HG03064 (cell line): ENCODE measurements at regions not wholly inside any gene's neighbourhood (a gene's known extent, or its start where the extent isn't known, plus 50 kb on each side); places are given as distances from the start of the nearest gene placed in this dataset.
"Not testable (repeated sequence)": the region's sequence is repeated elsewhere in the genome, so short reads cannot be mapped to it uniquely, and the experiment has no call there.

Experiments used
- ATAC-seq: cut with Tn5 transposase; IDR thresholded peaks from one replicate; pipeline ENCODE4 v1.9.1; 2021; ENCODE audit warnings: low read depth; ENCODE audit not compliant: unreplicated experiment

DNA sequence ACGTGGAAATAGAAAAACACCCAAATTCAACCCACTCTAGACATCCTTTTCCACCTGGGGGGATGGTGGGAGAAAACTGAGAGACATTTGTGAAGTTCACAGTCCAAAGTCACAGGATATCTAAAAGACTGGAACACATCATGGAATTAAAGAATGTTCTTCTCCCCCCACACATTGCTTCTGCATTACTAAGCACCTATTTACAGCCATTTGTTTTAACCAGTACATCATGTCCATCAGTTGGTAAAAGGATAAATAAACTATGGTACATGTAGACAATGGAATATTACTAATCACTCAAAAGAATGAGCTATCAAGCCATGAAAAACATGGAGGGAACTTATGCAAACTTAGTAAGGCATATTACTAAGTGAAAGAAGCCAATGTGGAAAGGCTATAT lies 185.5 kb upstream of the ANXA10 start:
- no peak for ATAC-seq

DNA sequence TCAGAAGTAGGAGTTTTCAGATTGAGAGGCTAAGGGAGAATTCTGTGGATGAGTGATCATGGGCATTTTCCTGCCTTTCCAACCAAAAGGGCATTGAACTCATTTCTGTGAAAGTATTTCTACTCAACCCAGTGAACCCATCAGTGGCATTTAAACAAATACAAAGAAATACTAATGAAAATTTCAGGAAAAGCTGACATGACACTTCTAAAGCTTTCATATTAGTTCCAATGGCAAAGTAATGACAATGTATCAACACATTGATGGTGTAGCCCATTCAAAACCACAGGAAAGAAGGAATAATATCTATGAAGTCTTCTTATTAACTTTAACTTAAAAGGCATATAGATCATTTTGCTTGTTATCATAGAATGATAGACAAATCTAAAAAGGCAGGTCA lies 183.5 kb upstream of the ANXA10 start:
- ATAC-seq, result no peak

- not testable (repeated sequence) for ATAC-seq
These were observed 179.8 kb upstream of the ANXA10 start for GRCh38 chr4:167912535-167912934.

DNA sequence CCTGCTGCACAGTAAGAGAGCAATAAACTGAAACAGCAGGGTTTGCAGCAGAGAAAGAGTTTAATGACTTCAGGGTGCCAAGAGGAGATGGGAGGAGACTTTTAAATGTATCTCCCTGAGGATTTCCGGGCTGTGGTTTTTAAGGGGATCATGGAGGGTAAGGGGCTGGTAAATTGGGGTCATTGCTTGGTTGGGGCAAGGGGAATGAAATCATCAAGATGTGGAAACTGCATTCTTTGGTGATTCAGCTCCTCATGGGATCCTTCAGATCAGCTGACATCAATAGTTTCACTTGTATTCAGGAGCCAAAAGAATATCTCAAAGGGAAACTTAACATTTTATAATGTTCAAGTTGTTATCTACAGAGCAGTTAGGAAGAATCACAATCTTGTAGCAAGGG lies 174.3 kb upstream of the ANXA10 start:
- no peak for ATAC-seq

GRCh38 chr4:167930166-167930565 lies 162.2 kb upstream of the ANXA10 start:
- ATAC-seq, result no peak

DNA sequence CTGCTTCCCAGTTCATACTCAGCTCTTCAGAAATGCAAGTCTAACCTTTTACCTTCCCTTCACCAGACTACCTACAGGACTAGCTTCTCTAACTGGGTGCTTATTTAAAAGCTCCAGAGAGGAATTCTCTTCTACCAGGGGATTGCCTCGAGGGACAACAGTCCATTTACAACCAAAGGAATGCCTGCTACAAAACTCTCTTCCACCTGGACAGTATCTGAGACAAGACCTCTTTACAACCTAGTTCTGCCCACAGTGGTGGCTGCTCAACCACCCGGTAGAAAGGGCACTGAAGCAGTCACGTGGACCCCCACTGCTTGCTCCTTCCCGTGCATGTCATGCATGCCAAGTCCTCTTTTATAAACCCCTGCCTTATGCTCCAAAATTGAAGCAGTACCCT lies 158.1 kb upstream of the ANXA10 start:
- no peak for ATAC-seq

DNA sequence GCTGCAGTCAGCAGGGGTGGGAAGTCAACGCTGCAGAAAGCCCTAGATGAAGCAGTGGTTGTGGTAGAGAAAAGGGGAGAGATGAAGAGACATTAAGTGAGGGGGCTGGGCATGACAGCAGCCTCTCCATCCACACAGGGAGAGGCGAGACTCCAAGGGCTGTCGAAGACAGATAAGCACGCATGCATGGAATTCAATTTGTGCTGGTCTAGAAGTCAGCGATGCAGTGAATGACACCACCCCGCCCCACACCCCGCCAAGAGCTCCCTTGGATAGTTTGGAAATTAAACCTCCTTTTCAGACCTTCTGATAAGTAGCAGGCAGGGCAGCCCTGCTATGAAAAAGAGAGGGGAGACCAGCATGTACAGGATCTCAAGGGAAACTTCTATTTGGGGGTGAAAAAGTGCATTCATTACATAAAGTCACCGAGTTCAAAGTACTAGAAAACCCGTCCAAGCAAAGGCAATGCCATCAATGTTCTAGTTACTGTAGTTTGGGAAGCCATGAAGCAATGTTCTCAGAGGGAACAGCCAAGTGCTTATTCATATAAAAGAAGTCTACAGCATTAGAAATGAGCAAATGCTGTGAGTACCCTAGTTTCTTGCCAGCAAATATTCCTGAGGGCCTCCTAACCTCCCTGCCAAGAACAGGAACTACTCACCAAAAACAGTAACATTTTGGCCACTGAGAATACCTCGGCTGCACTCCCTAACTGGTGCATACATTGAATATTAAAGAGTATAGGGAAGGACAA lies 152.3 kb upstream of the ANXA10 start:
- ATAC-seq, result no peak

DNA sequence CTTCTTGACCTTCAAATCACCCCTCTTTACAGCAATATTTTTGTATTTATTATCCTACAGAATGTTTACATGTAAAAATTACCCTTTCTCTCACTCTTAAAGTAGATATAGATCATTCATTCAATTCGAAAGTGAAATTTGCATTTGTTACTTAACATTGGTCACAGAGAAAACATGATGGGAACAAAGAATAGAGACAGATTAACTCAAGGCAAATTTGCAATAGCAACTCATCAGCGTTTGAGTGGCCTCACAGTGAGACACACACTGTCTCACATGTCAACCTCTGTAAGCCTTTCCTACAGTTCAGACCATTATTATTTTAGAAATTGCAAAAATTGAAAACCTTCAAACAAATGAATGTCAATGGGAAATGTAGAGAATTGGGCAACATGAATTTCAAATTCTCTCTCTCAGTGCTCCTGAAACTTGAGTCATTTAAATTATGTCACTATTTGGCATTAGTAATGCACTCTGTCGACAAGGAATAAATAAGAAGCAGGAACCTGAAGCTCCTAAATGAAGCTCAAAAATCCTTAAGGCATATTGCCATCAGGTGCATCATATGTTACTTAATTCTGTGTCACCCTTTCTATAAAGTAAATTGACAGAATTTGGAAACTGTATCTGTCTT lies 148.3 kb upstream of the ANXA10 start:
- ATAC-seq, result no peak

- ATAC-seq, result no peak
These were observed 147.6 kb upstream of the ANXA10 start for GRCh38 chr4:167944721-167945120.

DNA sequence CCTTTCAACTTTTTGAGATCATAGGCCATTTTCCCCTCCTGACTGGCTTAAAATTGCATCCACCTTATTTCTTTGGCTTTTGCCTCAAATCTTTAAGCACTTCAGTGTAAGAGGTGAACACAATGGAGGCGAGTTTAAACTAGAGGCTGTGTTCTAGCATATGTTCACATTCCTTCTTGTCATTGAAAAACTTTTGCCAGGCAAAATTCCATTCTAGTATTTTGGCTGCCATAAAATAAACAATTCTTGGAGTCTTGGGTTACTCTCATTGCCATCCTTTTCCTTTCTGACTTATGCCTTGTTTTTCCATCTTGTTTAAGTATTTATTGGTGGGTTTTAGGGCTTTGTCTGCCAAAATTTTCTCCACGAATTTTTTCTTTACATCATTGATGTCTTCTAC lies 137.3 kb upstream of the ANXA10 start:
- ATAC-seq, result no peak

DNA sequence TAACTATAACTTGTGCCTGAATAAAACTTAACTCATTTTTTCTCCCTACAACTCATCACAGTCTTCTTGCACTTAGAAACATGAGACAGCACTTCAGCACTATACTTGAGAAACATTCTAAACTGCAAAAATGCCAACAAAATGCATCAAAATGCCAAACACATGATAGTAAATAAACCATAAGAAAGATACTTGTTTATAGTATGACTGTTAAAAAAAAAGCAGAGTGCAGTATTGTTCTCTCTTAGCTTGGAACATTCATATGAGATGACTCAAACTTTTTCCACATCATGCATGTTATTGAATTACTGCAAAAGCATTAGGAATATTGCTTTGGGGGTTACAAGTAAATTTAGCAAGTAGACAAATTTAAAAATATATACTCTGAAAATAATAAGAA lies 135.7 kb upstream of the ANXA10 start:
- ATAC-seq, result no peak

DNA sequence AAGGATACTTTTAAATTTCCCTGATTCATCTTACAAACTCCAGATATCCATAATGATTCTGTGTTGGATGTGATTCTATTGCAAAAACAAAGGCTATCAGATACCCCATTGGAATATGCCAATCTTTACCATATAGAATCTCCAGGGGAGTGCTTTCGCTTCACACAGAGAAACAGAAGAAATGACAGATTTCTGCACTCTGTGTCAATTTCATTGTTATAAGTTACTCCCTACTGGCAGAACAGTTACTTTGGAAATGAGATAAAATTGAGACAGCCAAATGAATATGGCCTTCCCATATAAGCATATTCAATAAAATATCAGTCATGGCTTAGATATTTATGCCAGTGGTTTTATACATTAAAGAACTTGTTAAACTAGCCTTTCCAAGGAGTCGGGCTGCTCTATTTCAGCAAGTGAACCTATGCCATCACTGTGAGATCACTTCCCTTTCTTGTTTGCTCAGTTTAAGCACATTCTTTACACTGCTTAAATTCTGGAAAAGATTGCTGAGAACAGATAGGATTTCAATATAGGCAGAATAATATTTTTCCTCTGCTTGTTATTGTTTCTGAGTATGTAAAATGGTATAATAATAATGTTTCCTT lies 127.5 kb upstream of the ANXA10 start:
- ATAC-seq, result no peak

- no peak for ATAC-seq
These were observed 126.2 kb upstream of the ANXA10 start for GRCh38 chr4:167966143-167966542.

- no peak for ATAC-seq
These were observed 118.8 kb upstream of the ANXA10 start for GRCh38 chr4:167973513-167973912.

GRCh38 chr4:167985565-167985964 lies 106.8 kb upstream of the ANXA10 start:
- ATAC-seq, result no peak

DNA sequence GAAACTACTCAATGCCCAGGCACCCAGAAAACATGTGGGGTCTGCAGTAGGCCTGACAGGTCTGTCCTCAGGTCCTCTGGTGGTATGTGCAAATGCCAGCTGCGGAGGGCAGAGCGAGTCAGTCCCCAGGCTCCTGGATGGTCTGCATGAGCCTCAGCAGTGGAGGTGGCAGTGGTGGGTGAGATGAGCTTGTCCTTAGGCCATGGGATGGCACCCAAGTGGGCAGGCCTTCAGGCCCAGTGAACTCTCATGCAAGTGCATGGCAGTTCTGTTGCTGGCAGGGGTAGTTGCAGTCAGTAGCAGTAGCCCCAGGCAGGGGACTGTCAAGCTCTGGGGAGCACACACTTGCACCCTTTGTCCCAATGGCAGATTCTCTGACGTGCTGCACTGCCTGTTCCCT lies 106.3 kb upstream of the ANXA10 start:
- ATAC-seq, result no peak

DNA sequence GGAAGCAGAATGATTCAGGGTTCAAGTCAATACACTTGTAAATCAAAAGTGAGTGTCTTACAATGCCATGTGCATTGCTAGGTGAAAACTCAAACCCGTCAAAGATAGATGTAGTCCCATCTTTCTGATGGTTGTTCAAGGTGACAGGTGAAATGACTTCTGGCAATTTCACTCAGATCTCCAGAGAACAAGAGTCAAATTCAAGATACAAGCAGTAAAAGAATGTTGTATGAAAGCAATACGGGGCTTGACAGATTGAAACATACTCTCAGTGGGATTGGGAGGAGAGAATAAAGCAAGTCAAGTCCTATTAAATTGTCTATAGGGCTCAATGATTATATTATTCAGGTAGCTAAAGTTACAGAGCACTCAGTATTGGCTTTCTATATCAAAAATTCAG lies 105.1 kb upstream of the ANXA10 start:
- ATAC-seq, result no peak

DNA sequence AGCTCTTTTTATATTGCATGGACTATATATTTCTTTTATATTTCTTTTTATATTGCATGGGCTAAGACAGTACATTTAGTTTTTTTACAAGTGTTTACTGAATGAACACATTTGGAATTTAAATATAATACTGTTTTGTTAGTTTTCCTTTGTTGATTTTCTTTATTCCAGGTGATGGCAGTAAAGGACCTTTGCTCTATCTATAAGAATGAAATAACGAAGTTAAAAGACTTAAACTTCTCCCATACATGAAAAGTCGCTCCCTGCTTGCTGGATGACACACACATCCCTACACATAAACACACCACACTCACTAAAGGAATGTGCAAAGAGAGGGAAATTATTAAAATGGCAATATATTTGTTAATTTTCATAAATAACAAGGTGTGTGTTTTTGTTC lies 102.5 kb upstream of the ANXA10 start:
- ATAC-seq, result no peak

DNA sequence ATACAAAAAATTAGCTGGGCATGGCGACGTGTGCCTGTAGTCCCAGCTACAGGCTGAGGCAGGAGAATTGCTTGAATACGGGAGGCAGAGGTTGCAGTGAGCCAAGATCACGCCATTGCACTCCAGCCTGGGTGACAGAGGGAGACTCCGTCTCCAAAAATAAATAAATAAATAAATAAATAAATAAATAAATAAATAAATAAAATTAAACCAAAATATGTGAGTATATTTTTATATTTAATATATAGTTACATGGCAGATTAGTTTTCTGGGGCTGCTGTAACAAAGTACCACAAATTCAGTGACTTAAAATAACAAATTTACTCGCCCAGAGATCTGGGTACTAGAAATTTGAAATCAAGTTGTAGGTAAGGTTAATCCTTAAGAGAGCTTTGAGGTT lies 84.2 kb upstream of the ANXA10 start:
- not testable (repeated sequence) for ATAC-seq

DNA sequence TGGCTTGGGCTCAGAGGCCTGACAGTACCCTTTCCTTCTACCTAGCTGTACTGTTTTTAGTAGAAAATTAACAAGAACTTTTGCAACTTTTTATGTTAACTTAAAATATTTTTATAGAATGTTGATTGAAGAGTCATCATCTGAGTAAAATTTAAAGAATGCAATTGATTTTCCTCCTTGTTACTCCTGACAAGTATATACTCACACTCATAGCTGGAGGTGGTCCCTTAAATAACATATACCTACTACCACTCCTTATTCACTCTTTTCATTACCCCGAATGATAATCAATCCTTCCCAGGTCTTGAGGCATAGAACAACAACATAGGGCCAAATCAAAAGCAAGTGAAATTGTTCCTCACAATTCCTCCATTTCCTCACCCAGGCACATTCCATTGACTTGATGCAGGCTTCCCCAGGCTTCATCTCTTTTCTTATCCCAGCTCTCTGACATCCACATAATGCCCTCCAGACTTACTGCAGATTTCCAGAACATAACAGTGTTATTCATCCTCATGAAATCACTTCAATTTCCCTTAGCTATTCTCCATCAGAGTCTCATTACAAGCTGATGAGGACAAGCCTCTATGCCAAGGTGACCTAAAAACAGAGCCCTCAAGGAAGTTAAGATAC lies 73.2 kb upstream of the ANXA10 start:
- ATAC-seq, result no peak

DNA sequence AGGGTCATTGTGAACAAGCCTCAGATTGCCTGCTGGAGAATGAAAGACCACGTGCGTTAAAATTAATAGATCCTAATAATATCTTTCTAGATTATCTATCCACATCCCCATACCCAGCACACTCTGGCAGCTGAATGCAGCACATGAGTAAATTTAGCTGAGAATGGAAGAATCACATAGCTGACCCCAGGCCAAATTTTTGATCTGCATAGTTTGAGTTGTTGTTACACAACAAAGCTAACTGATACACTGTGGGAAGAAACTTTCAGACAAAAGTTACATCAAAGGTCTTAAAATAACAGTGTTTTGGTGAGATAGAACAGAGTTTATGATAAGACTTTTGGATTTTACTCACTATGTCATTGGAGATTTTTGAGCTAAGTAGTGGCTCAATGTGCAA lies 72.4 kb upstream of the ANXA10 start:
- ATAC-seq, result no peak

GRCh38 chr4:168021666-168022065 lies 70.7 kb upstream of the ANXA10 start:
- ATAC-seq, result no peak
